ENCODE measurements at regions not wholly inside any gene's neighbourhood (a gene's known extent, or its start where the extent isn't known, plus 50 kb on each side); places are given as distances from the start of the nearest gene placed in this dataset.
"Not testable (repeated sequence)": the region's sequence is repeated elsewhere in the genome, so short reads cannot be mapped to it uniquely, and the experiment has no call there.

DNA sequence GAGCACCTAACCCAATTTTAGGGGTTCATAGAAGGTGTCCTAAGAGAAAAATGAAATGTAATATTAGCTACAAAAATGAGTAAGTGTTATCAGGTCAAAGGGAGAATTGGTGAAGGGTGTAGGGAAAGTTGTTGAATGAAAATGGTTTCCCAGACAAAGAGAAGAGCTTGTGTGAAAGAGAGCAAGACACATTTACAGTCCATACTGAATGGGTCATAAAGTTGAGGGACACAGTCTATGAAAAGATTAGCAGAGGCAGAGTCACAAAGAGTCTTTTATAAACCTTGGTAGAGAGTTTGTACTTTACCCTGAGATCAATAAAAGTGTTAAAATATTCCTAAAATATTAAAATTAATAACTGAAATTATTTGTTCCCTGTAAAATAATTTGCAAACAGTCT is 759.4 kb downstream of the DIAPH3 start:
- no peaks in the 10 kb centered on the region for H3K4me1 ChIP-seq (ENCODE audit: control insufficient read depth, insufficient read depth, low read length)
- ChIA-PET CTCF (interaction anchor here (1.7 kb wide), 1 partner anchor 12 kb away, joined by 5 read pairs; no protein-coding TSS in a partner anchor), POLR2A (interaction anchor here (0.6 kb wide), 1 partner anchor 755 kb away, joined by 8 read pairs; no protein-coding TSS in a partner anchor)
- no peak for TF ChIP-seq ZNF404 (tag by site-specific recombination; IDR thresholded peaks at IDR 0.05)
- TF ChIP-seq ZNF585B (tag by site-specific recombination; IDR thresholded peaks at IDR 0.05): no peak
- TF ChIP-seq ZNF560 (tag by site-specific recombination; IDR thresholded peaks at IDR 0.05; ENCODE audit: borderline replicate concordance): no peak
- TF ChIP-seq SALL2 (tag by site-specific recombination; IDR thresholded peaks at IDR 0.05; ENCODE audit: borderline replicate concordance): no peak
- no peak for TF ChIP-seq HOXC10 (CRISPR knock-in tag; IDR thresholded peaks at IDR 0.05)
- TF ChIP-seq KLF1 (tag by site-specific recombination; IDR thresholded peaks at IDR 0.05): no peak
- no peak for TF ChIP-seq ZNF302 (tag by site-specific recombination; IDR thresholded peaks at IDR 0.05; ENCODE audit: low read depth)
- TF ChIP-seq, protein P1, sequence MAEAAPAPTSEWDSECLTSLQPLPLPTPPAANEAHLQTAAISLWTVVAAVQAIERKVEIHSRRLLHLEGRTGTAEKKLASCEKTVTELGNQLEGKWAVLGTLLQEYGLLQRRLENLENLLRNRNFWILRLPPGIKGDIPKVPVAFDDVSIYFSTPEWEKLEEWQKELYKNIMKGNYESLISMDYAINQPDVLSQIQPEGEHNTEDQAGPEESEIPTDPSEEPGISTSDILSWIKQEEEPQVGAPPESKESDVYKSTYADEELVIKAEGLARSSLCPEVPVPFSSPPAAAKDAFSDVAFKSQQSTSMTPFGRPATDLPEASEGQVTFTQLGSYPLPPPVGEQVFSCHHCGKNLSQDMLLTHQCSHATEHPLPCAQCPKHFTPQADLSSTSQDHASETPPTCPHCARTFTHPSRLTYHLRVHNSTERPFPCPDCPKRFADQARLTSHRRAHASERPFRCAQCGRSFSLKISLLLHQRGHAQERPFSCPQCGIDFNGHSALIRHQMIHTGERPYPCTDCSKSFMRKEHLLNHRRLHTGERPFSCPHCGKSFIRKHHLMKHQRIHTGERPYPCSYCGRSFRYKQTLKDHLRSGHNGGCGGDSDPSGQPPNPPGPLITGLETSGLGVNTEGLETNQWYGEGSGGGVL (tag by site-specific recombination; IDR thresholded peaks at IDR 0.05): no peak
- no peak for TF ChIP-seq ZNF747 (tag by site-specific recombination; IDR thresholded peaks at IDR 0.05)
- TF ChIP-seq BCL11A (tag by site-specific recombination; IDR thresholded peaks at IDR 0.05; ENCODE audit: low read depth): no peak
- no peak for TF ChIP-seq ZNF19 (tag by site-specific recombination; IDR thresholded peaks at IDR 0.05; ENCODE audit: low read depth)
- H3K27ac ChIP-seq (ENCODE audit: extremely low read depth, low read depth, low read length): no peak overlapping the region
- no peaks in the 10 kb centered on the region for H3K36me3 ChIP-seq (ENCODE audit: control insufficient read depth in 2 of 2, insufficient read depth in 1 of 2, low read length in 2 of 2)
- no peak overlapping the region for H3K4me3 ChIP-seq (ENCODE audit: low read depth, low read length)
- no peaks in the 10 kb centered on the region for H3K9me3 ChIP-seq (ENCODE audit: control insufficient read depth, insufficient read depth, low read depth, low read length)

DNA sequence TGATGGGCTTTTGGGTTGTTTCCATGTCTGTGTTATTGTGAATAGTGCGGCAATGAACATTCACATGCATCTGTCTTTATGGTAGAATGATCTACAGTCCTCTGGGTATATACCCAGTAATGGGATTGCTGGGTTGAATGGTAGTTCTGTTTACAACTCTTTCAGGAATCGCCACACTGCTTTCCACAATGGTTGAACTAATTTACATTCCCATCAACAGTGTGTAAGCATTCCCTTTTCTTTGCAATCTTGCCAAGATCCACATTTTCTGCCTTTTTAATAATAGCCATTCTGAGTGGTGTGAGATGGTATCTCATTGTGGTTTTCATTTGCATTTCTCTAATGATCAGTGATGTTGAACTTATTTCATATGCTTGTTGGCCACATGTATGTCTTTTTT is 756.5 kb downstream of the DIAPH3 start:
- CTCF ChIA-PET; H3K4me1 ChIP-seq (ENCODE audit: control insufficient read depth, insufficient read depth, low read length); H3K4me3 ChIP-seq (ENCODE audit: low read depth, low read length); H3K27ac ChIP-seq (ENCODE audit: extremely low read depth, low read depth, low read length); H3K36me3 ChIP-seq (ENCODE audit: control insufficient read depth in 2 of 2, insufficient read depth in 1 of 2, low read length in 2 of 2); POLR2A ChIA-PET; H3K9me3 ChIP-seq (ENCODE audit: control insufficient read depth, insufficient read depth, low read depth, low read length): not testable (repeated sequence)

DNA sequence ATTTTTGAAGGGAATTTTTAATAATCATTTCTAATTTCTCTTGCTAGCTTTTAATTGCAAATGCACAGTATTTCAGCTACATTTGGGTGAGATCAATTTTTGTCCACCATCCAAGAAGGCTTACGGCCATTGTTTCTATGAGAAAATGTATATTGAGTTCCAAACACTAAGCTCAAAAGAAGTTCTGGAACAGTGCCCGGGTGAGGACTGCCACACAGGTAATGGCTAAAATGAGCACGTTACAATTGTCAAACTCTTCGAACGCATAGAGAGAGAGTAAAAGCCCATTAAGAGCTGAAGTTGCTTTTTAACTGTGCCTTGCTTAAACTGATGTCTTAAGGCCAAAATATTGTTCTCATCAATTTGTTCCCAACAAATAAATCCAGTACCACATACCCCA is 755.0 kb downstream of the DIAPH3 start:
- ChIA-PET CTCF (no interaction called here), POLR2A (no interaction called here)
- H3K27ac ChIP-seq (ENCODE audit: extremely low read depth, low read depth, low read length): no peak overlapping the region
- no peak overlapping the region for H3K4me3 ChIP-seq (ENCODE audit: low read depth, low read length)
- no peaks in the 10 kb centered on the region for H3K36me3 ChIP-seq (ENCODE audit: control insufficient read depth in 2 of 2, insufficient read depth in 1 of 2, low read length in 2 of 2)
- no peaks in the 10 kb centered on the region for H3K4me1 ChIP-seq (ENCODE audit: control insufficient read depth, insufficient read depth, low read length)
- H3K9me3 ChIP-seq (ENCODE audit: control insufficient read depth, insufficient read depth, low read depth, low read length): no peaks in the 10 kb centered on the region
- no peak for TF ChIP-seq ZNF768 (tag by site-specific recombination; IDR thresholded peaks at IDR 0.05)
- TF ChIP-seq SCRT1 (tag by site-specific recombination; IDR thresholded peaks at IDR 0.05; ENCODE audit: borderline replicate concordance): no peak
- TF ChIP-seq, protein P2, sequence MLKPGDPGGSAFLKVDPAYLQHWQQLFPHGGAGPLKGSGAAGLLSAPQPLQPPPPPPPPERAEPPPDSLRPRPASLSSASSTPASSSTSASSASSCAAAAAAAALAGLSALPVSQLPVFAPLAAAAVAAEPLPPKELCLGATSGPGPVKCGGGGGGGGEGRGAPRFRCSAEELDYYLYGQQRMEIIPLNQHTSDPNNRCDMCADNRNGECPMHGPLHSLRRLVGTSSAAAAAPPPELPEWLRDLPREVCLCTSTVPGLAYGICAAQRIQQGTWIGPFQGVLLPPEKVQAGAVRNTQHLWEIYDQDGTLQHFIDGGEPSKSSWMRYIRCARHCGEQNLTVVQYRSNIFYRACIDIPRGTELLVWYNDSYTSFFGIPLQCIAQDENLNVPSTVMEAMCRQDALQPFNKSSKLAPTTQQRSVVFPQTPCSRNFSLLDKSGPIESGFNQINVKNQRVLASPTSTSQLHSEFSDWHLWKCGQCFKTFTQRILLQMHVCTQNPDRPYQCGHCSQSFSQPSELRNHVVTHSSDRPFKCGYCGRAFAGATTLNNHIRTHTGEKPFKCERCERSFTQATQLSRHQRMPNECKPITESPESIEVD (tag by site-specific recombination; IDR thresholded peaks at IDR 0.05): no peak
- TF ChIP-seq, protein P3, sequence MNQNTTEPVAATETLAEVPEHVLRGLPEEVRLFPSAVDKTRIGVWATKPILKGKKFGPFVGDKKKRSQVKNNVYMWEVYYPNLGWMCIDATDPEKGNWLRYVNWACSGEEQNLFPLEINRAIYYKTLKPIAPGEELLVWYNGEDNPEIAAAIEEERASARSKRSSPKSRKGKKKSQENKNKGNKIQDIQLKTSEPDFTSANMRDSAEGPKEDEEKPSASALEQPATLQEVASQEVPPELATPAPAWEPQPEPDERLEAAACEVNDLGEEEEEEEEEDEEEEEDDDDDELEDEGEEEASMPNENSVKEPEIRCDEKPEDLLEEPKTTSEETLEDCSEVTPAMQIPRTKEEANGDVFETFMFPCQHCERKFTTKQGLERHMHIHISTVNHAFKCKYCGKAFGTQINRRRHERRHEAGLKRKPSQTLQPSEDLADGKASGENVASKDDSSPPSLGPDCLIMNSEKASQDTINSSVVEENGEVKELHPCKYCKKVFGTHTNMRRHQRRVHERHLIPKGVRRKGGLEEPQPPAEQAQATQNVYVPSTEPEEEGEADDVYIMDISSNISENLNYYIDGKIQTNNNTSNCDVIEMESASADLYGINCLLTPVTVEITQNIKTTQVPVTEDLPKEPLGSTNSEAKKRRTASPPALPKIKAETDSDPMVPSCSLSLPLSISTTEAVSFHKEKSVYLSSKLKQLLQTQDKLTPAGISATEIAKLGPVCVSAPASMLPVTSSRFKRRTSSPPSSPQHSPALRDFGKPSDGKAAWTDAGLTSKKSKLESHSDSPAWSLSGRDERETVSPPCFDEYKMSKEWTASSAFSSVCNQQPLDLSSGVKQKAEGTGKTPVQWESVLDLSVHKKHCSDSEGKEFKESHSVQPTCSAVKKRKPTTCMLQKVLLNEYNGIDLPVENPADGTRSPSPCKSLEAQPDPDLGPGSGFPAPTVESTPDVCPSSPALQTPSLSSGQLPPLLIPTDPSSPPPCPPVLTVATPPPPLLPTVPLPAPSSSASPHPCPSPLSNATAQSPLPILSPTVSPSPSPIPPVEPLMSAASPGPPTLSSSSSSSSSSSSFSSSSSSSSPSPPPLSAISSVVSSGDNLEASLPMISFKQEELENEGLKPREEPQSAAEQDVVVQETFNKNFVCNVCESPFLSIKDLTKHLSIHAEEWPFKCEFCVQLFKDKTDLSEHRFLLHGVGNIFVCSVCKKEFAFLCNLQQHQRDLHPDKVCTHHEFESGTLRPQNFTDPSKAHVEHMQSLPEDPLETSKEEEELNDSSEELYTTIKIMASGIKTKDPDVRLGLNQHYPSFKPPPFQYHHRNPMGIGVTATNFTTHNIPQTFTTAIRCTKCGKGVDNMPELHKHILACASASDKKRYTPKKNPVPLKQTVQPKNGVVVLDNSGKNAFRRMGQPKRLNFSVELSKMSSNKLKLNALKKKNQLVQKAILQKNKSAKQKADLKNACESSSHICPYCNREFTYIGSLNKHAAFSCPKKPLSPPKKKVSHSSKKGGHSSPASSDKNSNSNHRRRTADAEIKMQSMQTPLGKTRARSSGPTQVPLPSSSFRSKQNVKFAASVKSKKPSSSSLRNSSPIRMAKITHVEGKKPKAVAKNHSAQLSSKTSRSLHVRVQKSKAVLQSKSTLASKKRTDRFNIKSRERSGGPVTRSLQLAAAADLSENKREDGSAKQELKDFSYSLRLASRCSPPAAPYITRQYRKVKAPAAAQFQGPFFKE (tag by site-specific recombination; IDR thresholded peaks at IDR 0.05; ENCODE audit: borderline replicate concordance): no peak
- no peak for TF ChIP-seq SCRT2 (tag by site-specific recombination; IDR thresholded peaks at IDR 0.05)
- no peak for TF ChIP-seq MYNN (tag by site-specific recombination; IDR thresholded peaks at IDR 0.05; ENCODE audit: borderline replicate concordance)
- TF ChIP-seq ZFHX2 (tag by site-specific recombination; conservative IDR thresholded peaks at IDR 0.05): no peak
- TF ChIP-seq, protein P4, sequence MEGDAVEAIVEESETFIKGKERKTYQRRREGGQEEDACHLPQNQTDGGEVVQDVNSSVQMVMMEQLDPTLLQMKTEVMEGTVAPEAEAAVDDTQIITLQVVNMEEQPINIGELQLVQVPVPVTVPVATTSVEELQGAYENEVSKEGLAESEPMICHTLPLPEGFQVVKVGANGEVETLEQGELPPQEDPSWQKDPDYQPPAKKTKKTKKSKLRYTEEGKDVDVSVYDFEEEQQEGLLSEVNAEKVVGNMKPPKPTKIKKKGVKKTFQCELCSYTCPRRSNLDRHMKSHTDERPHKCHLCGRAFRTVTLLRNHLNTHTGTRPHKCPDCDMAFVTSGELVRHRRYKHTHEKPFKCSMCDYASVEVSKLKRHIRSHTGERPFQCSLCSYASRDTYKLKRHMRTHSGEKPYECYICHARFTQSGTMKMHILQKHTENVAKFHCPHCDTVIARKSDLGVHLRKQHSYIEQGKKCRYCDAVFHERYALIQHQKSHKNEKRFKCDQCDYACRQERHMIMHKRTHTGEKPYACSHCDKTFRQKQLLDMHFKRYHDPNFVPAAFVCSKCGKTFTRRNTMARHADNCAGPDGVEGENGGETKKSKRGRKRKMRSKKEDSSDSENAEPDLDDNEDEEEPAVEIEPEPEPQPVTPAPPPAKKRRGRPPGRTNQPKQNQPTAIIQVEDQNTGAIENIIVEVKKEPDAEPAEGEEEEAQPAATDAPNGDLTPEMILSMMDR (tag by site-specific recombination; IDR thresholded peaks at IDR 0.05): no peak
- TF ChIP-seq ZNF658 (tag by site-specific recombination; IDR thresholded peaks at IDR 0.05): no peak
- TF ChIP-seq ZNF433 (tag by site-specific recombination; IDR thresholded peaks at IDR 0.05; ENCODE audit: low read depth): no peak
- TF ChIP-seq ZNF501 (tag by site-specific recombination; IDR thresholded peaks at IDR 0.05): no peak

Data from HEK293 (cell line).